ENCODE measurements at regions not wholly inside any gene's neighbourhood (a gene's known extent, or its start where the extent isn't known, plus 50 kb on each side); places are given as distances from the start of the nearest gene placed in this dataset.

DNA sequence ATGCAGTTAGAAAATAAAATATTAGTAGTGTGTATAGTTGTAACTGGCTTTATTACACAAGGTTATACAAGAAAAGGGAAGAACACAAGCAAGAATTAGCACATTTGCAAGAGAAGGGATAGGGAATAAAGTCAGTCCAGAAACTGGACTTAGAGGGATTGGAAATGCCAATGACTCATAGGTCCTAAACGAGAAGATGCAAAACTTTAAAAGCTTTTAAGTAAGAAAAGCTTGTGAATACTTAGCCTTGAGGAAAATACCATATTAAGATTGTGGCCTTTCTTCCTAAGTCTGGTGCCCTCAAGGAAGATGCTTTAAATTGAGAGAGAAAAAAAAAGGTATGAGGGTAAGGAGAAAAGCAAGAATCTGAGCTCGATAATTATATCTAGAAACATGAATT, 102.3 kb upstream of the MCHR2 start:
- TF ChIP-seq SMC3 (IDR thresholded peaks at IDR 0.05; ENCODE audit: borderline replicate concordance, low read length) (no peak), POLR2AphosphoS5 (IDR thresholded peaks at IDR 0.05; ENCODE audit: low read length) (no peak), TAF1 (IDR thresholded peaks at IDR 0.05; ENCODE audit: borderline replicate concordance, low read depth, low read length) (no peak), CTCF (IDR thresholded peaks at IDR 0.05 in 2 of 3, conservative IDR thresholded peaks at IDR 0.05 in 1 of 3; ENCODE audit: control insufficient read depth in 2 of 3, extremely low read depth in 1 of 3, insufficient read depth in 1 of 3, low read depth in 3 of 3, low read length in 3 of 3) (no peak), USF2 (IDR thresholded peaks at IDR 0.05; ENCODE audit: borderline replicate concordance, low read depth, low read length) (no peak), NFIC (IDR thresholded peaks at IDR 0.05; ENCODE audit: low read depth, low read length) (no peak)

All from GM12878 (cell line).